Smooth muscle cell (in vitro differentiated cells): ENCODE measurements at regions not wholly inside any gene's neighbourhood (a gene's known extent, or its start where the extent isn't known, plus 50 kb on each side); places are given as distances from the start of the nearest gene placed in this dataset.

ENCODE experiments used
- DNase-seq: peaks from one replicate; lab custom pipeline; 2025; ENCODE audit not compliant: unreplicated experiment; lab: John Stamatoyannopoulos, UW
- H2AFZ ChIP-seq: fragments of 200-600 bp; sonication (generic); 2 replicates; pipeline ENCODE4 v1.6.0; 2016; ENCODE audit warnings: antibody characterized with exemption, low read depth, mild to moderate bottlenecking
- H3F3A ChIP-seq: fragments of 200-600 bp; sonication (generic); 2 replicates; pipeline ENCODE4 v1.6.0; 2017; ENCODE audit warnings: antibody characterized with exemption, low read depth
- H3K27ac ChIP-seq: fragments of 200-600 bp; sonication (generic); 2 replicates; pipeline ENCODE4 v1.5.1; 2016; ENCODE audit warnings: low read depth, mild to moderate bottlenecking
- H3K27me3 ChIP-seq: fragments of 200-600 bp; sonication (generic); 2 replicates; pipeline ENCODE4 v1.6.1; 2016; ENCODE audit warnings: low read depth, mild to moderate bottlenecking
- H3K36me3 ChIP-seq: fragments of 200-600 bp; sonication (generic); 2 replicates; pipeline ENCODE4 v1.5.1; 2016; ENCODE audit warnings: low read depth
- H3K4me1 ChIP-seq: fragments of 200-600 bp; sonication (generic); 2 replicates; pipeline ENCODE4 v1.5.1; 2016; ENCODE audit warnings: low read depth
- H3K4me2 ChIP-seq: fragments of 200-600 bp; sonication (generic); 2 replicates; pipeline ENCODE4 v1.6.0; 2016; ENCODE audit warnings: mild to moderate bottlenecking
- H3K4me3 ChIP-seq: fragments of 200-600 bp; sonication (generic); 2 replicates; pipeline ENCODE4 v1.5.1; 2016; ENCODE audit warnings: mild to moderate bottlenecking
- H3K79me2 ChIP-seq: fragments of 200-600 bp; sonication (generic); 2 replicates; pipeline ENCODE4 v1.6.0; 2016; ENCODE audit warnings: low read depth, mild to moderate bottlenecking
- H3K9ac ChIP-seq: fragments of 200-600 bp; sonication (generic); 2 replicates; pipeline ENCODE4 v1.6.0; 2016; ENCODE audit warnings: low read depth
- H3K9me3 ChIP-seq: fragments of 200-600 bp; sonication (generic); replicated peaks from 2 replicates; pipeline ENCODE4 v1.5.1; 2016; ENCODE audit warnings: low read depth
- H4K20me1 ChIP-seq: fragments of 200-600 bp; sonication (generic); 2 replicates; pipeline ENCODE4 v1.6.0; 2016; ENCODE audit warnings: low read depth
- CTCF ChIP-seq: fragments of 200-600 bp; sonication (generic); IDR thresholded peaks from 2 replicates; pipeline ENCODE4 v1.5.1; 2017; ENCODE audit warnings: borderline replicate concordance, mild to moderate bottlenecking, antibody characterized with exemption; ENCODE audit not compliant: insufficient read depth, poor library complexity, severe bottlenecking
- WGBS: methylation state at CpG from one replicate; pipeline ENCODE4 v1.1.7; 2016; ENCODE audit warnings: low lambda C conversion rate; 5-methylcytosine and 5-hydroxymethylcytosine counted together

- no peaks in the 10 kb centered on the region for H3K79me2 ChIP-seq
- peaks cover 23% of the 10 kb centered on the region for H3K4me1 ChIP-seq
- no peak overlapping the region for H3K27ac ChIP-seq
- DNase-seq = no peak
- H2AFZ ChIP-seq = no peak overlapping the region
- WGBS = 83% methylated on average over 2 of the region's 2 CpGs
- no peak overlapping the region for H3K4me3 ChIP-seq
- H4K20me1 ChIP-seq = no peaks in the 10 kb centered on the region
- no peak overlapping the region for H3K9ac ChIP-seq
- H3K9me3 ChIP-seq = no peaks in the 10 kb centered on the region
- no peaks in the 10 kb centered on the region for H3F3A ChIP-seq
- no peak for TF ChIP-seq CTCF
- no peaks in the 10 kb centered on the region for H3K36me3 ChIP-seq
- no peak overlapping the region for H3K4me2 ChIP-seq
- no peaks in the 10 kb centered on the region for H3K27me3 ChIP-seq
Observed at GRCh38 chr9:78393932-78394331, 97.0 kb downstream of the PSAT1 start.

- DNase-seq = no peak
- H3K4me2 ChIP-seq = no peak overlapping the region
- 35% methylated on average over 2 of the region's 2 CpGs for WGBS
- no peak overlapping the region for H2AFZ ChIP-seq
- H3K79me2 ChIP-seq = no peaks in the 10 kb centered on the region
- no peaks in the 10 kb centered on the region for H3F3A ChIP-seq
- H3K9me3 ChIP-seq = no peaks in the 10 kb centered on the region
- no peak overlapping the region for H3K9ac ChIP-seq
- no peaks in the 10 kb centered on the region for H4K20me1 ChIP-seq
- TF ChIP-seq CTCF = no peak
- H3K4me1 ChIP-seq = peaks cover 14% of the 10 kb centered on the region
- no peaks in the 10 kb centered on the region for H3K36me3 ChIP-seq
- peak overlapping the region; percentile 22 for H3K27ac ChIP-seq
- H3K4me3 ChIP-seq = no peak overlapping the region
- no peaks in the 10 kb centered on the region for H3K27me3 ChIP-seq
Observed at GRCh38 chr9:78396087-78396486, 99.2 kb downstream of the PSAT1 start.

GRCh38 chr9:78397045-78397444 is 100.1 kb downstream of the PSAT1 start:
- no peaks in the 10 kb centered on the region for H3K9me3 ChIP-seq
- no peak for TF ChIP-seq CTCF
- no peak overlapping the region for H3K27ac ChIP-seq
- H2AFZ ChIP-seq = no peak overlapping the region
- no peaks in the 10 kb centered on the region for H3K27me3 ChIP-seq
- peaks cover 14% of the 10 kb centered on the region for H3K4me1 ChIP-seq
- H3K36me3 ChIP-seq = no peaks in the 10 kb centered on the region
- 10% methylated on average over 5 of the region's 5 CpGs for WGBS
- no peak overlapping the region for H3K4me3 ChIP-seq
- no peak overlapping the region for H3K9ac ChIP-seq
- no peaks in the 10 kb centered on the region for H3F3A ChIP-seq
- H4K20me1 ChIP-seq = no peaks in the 10 kb centered on the region
- peak overlapping the region; percentile 31 for H3K4me2 ChIP-seq
- no peaks in the 10 kb centered on the region for H3K79me2 ChIP-seq
- DNase-seq = no peak

GRCh38 chr9:78397454-78397853 is 100.5 kb downstream of the PSAT1 start:
- DNase-seq = no peak
- Histone ChIP-seq H3K9me3 (no peaks in the 10 kb centered on the region), H2AFZ (no peak overlapping the region), H3F3A (no peaks in the 10 kb centered on the region), H3K27ac (no peak overlapping the region), H3K79me2 (no peaks in the 10 kb centered on the region), H4K20me1 (no peaks in the 10 kb centered on the region), H3K27me3 (no peaks in the 10 kb centered on the region), H3K36me3 (no peaks in the 10 kb centered on the region), H3K9ac (no peak overlapping the region), H3K4me2 (peak overlapping the region; percentile 31), H3K4me3 (no peak overlapping the region), H3K4me1 (peaks cover 14% of the 10 kb centered on the region)
- TF ChIP-seq CTCF = no peak
- WGBS = 33% methylated on average over 5 of the region's 5 CpGs
